ENCODE measurements at regions not wholly inside any gene's neighbourhood (a gene's known extent, or its start where the extent isn't known, plus 50 kb on each side); places are given as distances from the start of the nearest gene placed in this dataset.
A peak's percentile ranks its signal among the peaks of the same experiment; 100 is the strongest.

DNA sequence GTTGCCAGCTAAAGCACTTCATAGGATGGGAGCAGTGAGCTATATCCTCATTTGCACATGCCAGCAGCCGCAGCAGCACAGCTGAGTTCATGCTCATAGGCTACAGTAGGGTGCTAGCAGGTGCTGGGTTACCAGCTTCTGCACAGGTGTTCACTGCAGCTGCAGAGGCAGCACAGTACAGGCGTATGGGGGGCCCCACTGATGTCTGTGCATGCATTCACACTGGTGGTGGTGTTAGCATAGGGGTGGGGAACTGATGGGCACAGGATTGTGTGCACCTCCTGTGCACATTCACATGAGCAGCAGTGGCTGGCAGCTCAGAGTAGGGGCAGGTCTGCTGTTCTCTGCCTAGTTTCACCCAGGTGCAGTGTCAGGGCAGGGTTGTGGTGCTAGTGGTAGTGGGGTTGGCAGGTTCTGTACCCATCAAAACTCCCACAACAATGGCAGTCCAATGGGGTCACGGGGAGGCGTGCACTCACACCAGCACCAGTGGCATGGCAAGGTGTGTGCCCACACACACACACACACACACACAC is 58.9 kb upstream of the IRAK1BP1 start:
- TF ChIP-seq TAF1 (IDR thresholded peaks at IDR 0.05; ENCODE audit: low read depth) (no peak), CREB1 (IDR thresholded peaks at IDR 0.05; ENCODE audit: low read depth) (no peak), TEAD4 (IDR thresholded peaks at IDR 0.05) (no peak), CEBPB (IDR thresholded peaks at IDR 0.05) (no peak), YY1 (IDR thresholded peaks at IDR 0.05; ENCODE audit: low read depth) (no peak), FOXM1 (IDR thresholded peaks at IDR 0.05; ENCODE audit: borderline replicate concordance, low read depth) (no peak), ZBTB7A (IDR thresholded peaks at IDR 0.05; ENCODE audit: low read depth) (no peak), RAD21 (IDR thresholded peaks at IDR 0.05; ENCODE audit: low read depth) (no peak), EP300 (IDR thresholded peaks at IDR 0.05; ENCODE audit: borderline replicate concordance) (no peak), NFIC (IDR thresholded peaks at IDR 0.05) (no peak), EGR1 (IDR thresholded peaks at IDR 0.05) (no peak), TCF12 (IDR thresholded peaks at IDR 0.05; ENCODE audit: low read depth) (no peak)
- TF ChIP-seq, protein P1, sequence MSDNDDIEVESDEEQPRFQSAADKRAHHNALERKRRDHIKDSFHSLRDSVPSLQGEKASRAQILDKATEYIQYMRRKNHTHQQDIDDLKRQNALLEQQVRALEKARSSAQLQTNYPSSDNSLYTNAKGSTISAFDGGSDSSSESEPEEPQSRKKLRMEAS (IDR thresholded peaks at IDR 0.05) = no peak
- TF ChIP-seq, protein P2, sequence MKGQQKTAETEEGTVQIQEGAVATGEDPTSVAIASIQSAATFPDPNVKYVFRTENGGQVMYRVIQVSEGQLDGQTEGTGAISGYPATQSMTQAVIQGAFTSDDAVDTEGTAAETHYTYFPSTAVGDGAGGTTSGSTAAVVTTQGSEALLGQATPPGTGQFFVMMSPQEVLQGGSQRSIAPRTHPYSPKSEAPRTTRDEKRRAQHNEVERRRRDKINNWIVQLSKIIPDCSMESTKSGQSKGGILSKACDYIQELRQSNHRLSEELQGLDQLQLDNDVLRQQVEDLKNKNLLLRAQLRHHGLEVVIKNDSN (IDR thresholded peaks at IDR 0.05) = no peak
- TF ChIP-seq, protein P3, sequence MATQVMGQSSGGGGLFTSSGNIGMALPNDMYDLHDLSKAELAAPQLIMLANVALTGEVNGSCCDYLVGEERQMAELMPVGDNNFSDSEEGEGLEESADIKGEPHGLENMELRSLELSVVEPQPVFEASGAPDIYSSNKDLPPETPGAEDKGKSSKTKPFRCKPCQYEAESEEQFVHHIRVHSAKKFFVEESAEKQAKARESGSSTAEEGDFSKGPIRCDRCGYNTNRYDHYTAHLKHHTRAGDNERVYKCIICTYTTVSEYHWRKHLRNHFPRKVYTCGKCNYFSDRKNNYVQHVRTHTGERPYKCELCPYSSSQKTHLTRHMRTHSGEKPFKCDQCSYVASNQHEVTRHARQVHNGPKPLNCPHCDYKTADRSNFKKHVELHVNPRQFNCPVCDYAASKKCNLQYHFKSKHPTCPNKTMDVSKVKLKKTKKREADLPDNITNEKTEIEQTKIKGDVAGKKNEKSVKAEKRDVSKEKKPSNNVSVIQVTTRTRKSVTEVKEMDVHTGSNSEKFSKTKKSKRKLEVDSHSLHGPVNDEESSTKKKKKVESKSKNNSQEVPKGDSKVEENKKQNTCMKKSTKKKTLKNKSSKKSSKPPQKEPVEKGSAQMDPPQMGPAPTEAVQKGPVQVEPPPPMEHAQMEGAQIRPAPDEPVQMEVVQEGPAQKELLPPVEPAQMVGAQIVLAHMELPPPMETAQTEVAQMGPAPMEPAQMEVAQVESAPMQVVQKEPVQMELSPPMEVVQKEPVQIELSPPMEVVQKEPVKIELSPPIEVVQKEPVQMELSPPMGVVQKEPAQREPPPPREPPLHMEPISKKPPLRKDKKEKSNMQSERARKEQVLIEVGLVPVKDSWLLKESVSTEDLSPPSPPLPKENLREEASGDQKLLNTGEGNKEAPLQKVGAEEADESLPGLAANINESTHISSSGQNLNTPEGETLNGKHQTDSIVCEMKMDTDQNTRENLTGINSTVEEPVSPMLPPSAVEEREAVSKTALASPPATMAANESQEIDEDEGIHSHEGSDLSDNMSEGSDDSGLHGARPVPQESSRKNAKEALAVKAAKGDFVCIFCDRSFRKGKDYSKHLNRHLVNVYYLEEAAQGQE (IDR thresholded peaks at IDR 0.05; ENCODE audit: low read depth) = no peak

DNA sequence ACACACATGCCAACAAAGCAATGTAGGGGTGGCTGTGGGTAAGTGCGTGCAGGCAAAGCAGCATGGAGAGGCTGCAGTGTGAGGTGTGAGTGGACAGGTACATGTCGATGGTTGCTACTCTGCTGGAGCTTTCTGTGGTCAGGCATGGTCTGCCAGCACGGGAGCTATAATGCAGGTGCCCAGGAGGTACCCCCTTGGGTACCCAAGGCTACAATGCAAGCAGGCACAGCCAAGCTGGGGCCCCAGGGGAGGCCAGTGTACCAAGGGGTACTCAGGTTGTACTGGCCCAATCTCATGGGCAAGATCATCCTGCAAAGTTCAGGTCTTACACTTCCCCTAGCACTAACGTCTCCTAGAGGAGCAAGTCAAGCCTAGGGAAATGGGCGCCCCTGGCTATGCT is 58.4 kb upstream of the IRAK1BP1 start:
- TF ChIP-seq ZBTB7A (IDR thresholded peaks at IDR 0.05; ENCODE audit: low read depth) (no peak), TAF1 (IDR thresholded peaks at IDR 0.05; ENCODE audit: low read depth) (no peak), FOXM1 (IDR thresholded peaks at IDR 0.05; ENCODE audit: borderline replicate concordance, low read depth) (no peak), CEBPB (IDR thresholded peaks at IDR 0.05) (no peak), EGR1 (IDR thresholded peaks at IDR 0.05) (no peak), TCF12 (IDR thresholded peaks at IDR 0.05; ENCODE audit: low read depth) (no peak), CREB1 (IDR thresholded peaks at IDR 0.05; ENCODE audit: low read depth) (no peak), NFIC (IDR thresholded peaks at IDR 0.05) (no peak), EP300 (IDR thresholded peaks at IDR 0.05; ENCODE audit: borderline replicate concordance) (no peak), RAD21 (IDR thresholded peaks at IDR 0.05; ENCODE audit: low read depth) (no peak), TEAD4 (IDR thresholded peaks at IDR 0.05) (no peak), YY1 (IDR thresholded peaks at IDR 0.05; ENCODE audit: low read depth) (no peak)
- TF ChIP-seq, protein P2 (IDR thresholded peaks at IDR 0.05) = no peak
- TF ChIP-seq, protein P3 (IDR thresholded peaks at IDR 0.05; ENCODE audit: low read depth) = no peak
- TF ChIP-seq, protein P1 (IDR thresholded peaks at IDR 0.05) = no peak

DNA sequence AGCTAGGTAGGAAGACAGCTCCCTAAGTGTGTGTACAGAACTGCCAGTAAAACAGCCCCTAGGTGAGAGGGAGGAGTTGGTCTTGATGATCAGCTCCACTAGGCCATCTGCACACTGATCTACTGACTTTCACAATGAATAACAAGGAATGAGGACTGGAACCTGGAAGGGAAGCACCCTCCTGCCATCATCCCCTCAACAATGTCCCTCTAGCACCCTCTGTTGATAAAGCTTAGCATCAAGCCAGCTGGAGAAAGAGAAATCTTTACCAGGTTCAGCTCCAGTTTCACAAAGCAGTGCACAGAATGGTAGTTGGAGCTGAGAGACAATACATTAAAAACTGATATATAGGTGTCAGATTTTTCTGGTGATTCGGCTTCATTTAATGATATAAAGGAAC is 57.2 kb upstream of the IRAK1BP1 start:
- TF ChIP-seq NFIC (IDR thresholded peaks at IDR 0.05) = no peak
- peak; percentile 86 for TF ChIP-seq RAD21 (IDR thresholded peaks at IDR 0.05; ENCODE audit: low read depth)
- TF ChIP-seq, protein P2 (IDR thresholded peaks at IDR 0.05) = no peak

DNA sequence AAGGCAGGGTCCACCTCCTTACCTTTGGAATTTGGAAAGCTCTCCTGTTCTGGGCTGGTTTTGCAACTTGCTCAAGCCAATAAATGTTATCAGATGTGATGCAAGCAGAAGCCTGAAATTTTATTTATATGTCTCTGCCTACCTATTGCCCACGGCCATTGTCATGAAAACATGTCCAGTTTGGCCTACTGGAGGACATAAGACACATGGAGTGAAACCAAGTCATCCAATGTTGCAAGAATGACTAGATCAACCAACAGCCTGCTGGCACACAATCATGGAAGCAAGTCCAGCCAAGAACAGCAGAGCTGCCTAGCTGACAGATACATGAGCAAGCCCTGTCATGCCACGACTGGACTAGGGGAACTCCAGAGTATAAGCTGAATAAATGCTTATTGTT is 56.7 kb upstream of the IRAK1BP1 start:
- no peak for TF ChIP-seq YY1 (IDR thresholded peaks at IDR 0.05; ENCODE audit: low read depth)
- TF ChIP-seq NFIC (IDR thresholded peaks at IDR 0.05) = no peak
- TF ChIP-seq, protein P2 (IDR thresholded peaks at IDR 0.05) = no peak
- no peak for TF ChIP-seq FOXM1 (IDR thresholded peaks at IDR 0.05; ENCODE audit: borderline replicate concordance, low read depth)
- TF ChIP-seq EGR1 (IDR thresholded peaks at IDR 0.05) = no peak
- TF ChIP-seq RAD21 (IDR thresholded peaks at IDR 0.05; ENCODE audit: low read depth) = no peak
- no peak for TF ChIP-seq CEBPB (IDR thresholded peaks at IDR 0.05)
- TF ChIP-seq, protein P1 (IDR thresholded peaks at IDR 0.05) = no peak
- TF ChIP-seq TCF12 (IDR thresholded peaks at IDR 0.05; ENCODE audit: low read depth) = no peak
- TF ChIP-seq ZBTB7A (IDR thresholded peaks at IDR 0.05; ENCODE audit: low read depth) = no peak
- TF ChIP-seq, protein P3 (IDR thresholded peaks at IDR 0.05; ENCODE audit: low read depth) = no peak
- TF ChIP-seq EP300 (IDR thresholded peaks at IDR 0.05; ENCODE audit: borderline replicate concordance) = no peak
- no peak for TF ChIP-seq CREB1 (IDR thresholded peaks at IDR 0.05; ENCODE audit: low read depth)
- TF ChIP-seq TEAD4 (IDR thresholded peaks at IDR 0.05) = no peak
- TF ChIP-seq TAF1 (IDR thresholded peaks at IDR 0.05; ENCODE audit: low read depth) = no peak

Data from Ishikawa (cell line).